Adrenal gland (tissue), 5 donors: ENCODE measurements at regions not wholly inside any gene's neighbourhood (a gene's known extent, or its start where the extent isn't known, plus 50 kb on each side); places are given as distances from the start of the nearest gene placed in this dataset.
"Not testable (repeated sequence)": the region's sequence is repeated elsewhere in the genome, so short reads cannot be mapped to it uniquely, and the experiment has no call there.

Source experiments
- CTCF ChIP-seq, 6 experiments: fragments of 450-650 bp in 4 of 6; fragments of 200-600 bp in 2 of 6; sonication (generic) in 1 of 6; IDR thresholded peaks; 1 replicate in 5 of 6; 2 replicates in 1 of 6; pipeline versions ENCODE4 v1.5.1 to v1.8.0; 2016 to 2021; ENCODE audit warnings: antibody characterized with exemption in 6 of 6, mild to moderate bottlenecking in 2 of 6, moderate library complexity in 1 of 6
- POLR2A ChIP-seq, 2 donors: fragments of 450-650 bp; IDR thresholded peaks; one replicate each; pipeline ENCODE4 v1.6.1; 2017; ENCODE audit warnings: antibody characterized with exemption in 2 of 2, mild to moderate bottlenecking in 2 of 2, moderate library complexity in 1 of 2
- donor health status: DM: no; HTN: no; CAD: no.

- not testable (repeated sequence) for TF ChIP-seq CTCF, POLR2A (IDR thresholded peaks at IDR 0.05)
Measured at GRCh38 chr20:5452691-5453090, 135.9 kb upstream of the PROKR2 start.
